Liver (tissue), 8 donors: ENCODE measurements at regions not wholly inside any gene's neighbourhood (a gene's known extent, or its start where the extent isn't known, plus 50 kb on each side); places are given as distances from the start of the nearest gene placed in this dataset.

Source experiments
- DNase-seq: peaks from one replicate; pipeline ENCODE4 v3.0.0-alpha.2; 2017; ENCODE audit warnings: low spot score
- H3K27ac ChIP-seq, 2 donors: one replicate each; pipeline ENCODE4 v1.7.0; 2013; ENCODE audit warnings: inconsistent platforms in 2 of 2, low read length in 2 of 2, control low read depth in 1 of 2, low read depth in 1 of 2, mild to moderate bottlenecking in 1 of 2
- H3K27me3 ChIP-seq, 4 donors: one replicate each; pipeline versions ENCODE4 v1.6.1 to v1.7.0; 2013; ENCODE audit warnings: low read length in 3 of 4, inconsistent platforms in 1 of 4, mild to moderate bottlenecking in 1 of 4, moderate library complexity in 1 of 4; ENCODE audit not compliant: control insufficient read depth in 4 of 4, insufficient read depth in 4 of 4
- H3K36me3 ChIP-seq, 4 donors: one replicate each; pipeline versions ENCODE4 v1.6.1 to v1.7.0; 2013; ENCODE audit warnings: low read length in 3 of 4, mild to moderate bottlenecking in 3 of 4, low read depth in 1 of 4, moderate library complexity in 1 of 4; ENCODE audit not compliant: control insufficient read depth in 4 of 4, insufficient read depth in 3 of 4
- H3K4me1 ChIP-seq, 4 donors: one replicate each; pipeline versions ENCODE4 v1.6.1 to v1.7.0; 2013; ENCODE audit warnings: low read length in 3 of 4, mild to moderate bottlenecking in 3 of 4, moderate library complexity in 1 of 4; ENCODE audit not compliant: control insufficient read depth in 4 of 4, insufficient read depth in 4 of 4
- H3K4me3 ChIP-seq, 3 donors: one replicate each; pipeline versions ENCODE4 v1.6.1 to v1.7.0; 2013; ENCODE audit warnings: low read length in 3 of 3, control low read depth in 1 of 3, low read depth in 1 of 3, mild to moderate bottlenecking in 1 of 3
- H3K9ac ChIP-seq, 2 donors: one replicate each; pipeline ENCODE4 v1.7.0; 2013; ENCODE audit warnings: low read length in 2 of 2, mild to moderate bottlenecking in 2 of 2, moderate library complexity in 2 of 2, control low read depth in 1 of 2, low read depth in 1 of 2
- H3K9me3 ChIP-seq, 4 donors: one replicate each; pipeline versions ENCODE4 v1.6.1 to v1.7.0; 2013; ENCODE audit warnings: low read length in 3 of 4; ENCODE audit not compliant: control insufficient read depth in 4 of 4
- EGR1 ChIP-seq, 2 donors: IDR thresholded peaks; 2 replicates each; pipeline ENCODE4 v1.6.1; 2016 to 2018; ENCODE audit warnings: antibody characterized with exemption in 2 of 2, low read depth in 2 of 2
- HNF4A ChIP-seq, 2 donors: conservative IDR thresholded peaks; 2 replicates each; pipeline ENCODE4 v1.6.1; 2016; ENCODE audit warnings: antibody characterized with exemption in 2 of 2, mild to moderate bottlenecking in 2 of 2
- JUND ChIP-seq, 2 donors: IDR thresholded peaks; 2 replicates each; pipeline ENCODE4 v1.6.1; 2016; ENCODE audit warnings: antibody characterized with exemption in 2 of 2
- NR2F2 ChIP-seq: IDR thresholded peaks from 2 replicates; pipeline ENCODE4 v1.6.1; 2016; ENCODE audit warnings: antibody characterized with exemption
- RAD21 ChIP-seq, 2 donors: IDR thresholded peaks; 2 replicates each; pipeline ENCODE4 v1.6.1; 2016; ENCODE audit warnings: antibody characterized with exemption in 2 of 2, mild to moderate bottlenecking in 2 of 2
- RXRA ChIP-seq, 2 donors: IDR thresholded peaks; 2 replicates each; pipeline ENCODE4 v1.6.1; 2017 to 2018; ENCODE audit warnings: antibody characterized with exemption in 2 of 2, mild to moderate bottlenecking in 1 of 2
- SP1 ChIP-seq: IDR thresholded peaks from 2 replicates; pipeline ENCODE4 v1.6.1; 2018; ENCODE audit warnings: antibody characterized with exemption, mild to moderate bottlenecking
- TAF1 ChIP-seq: conservative IDR thresholded peaks from 2 replicates; pipeline ENCODE4 v1.6.1; 2016; ENCODE audit warnings: antibody characterized with exemption, mild to moderate bottlenecking
- YY1 ChIP-seq: IDR thresholded peaks from 2 replicates; pipeline ENCODE4 v1.6.1; 2016; ENCODE audit warnings: antibody characterized with exemption, mild to moderate bottlenecking
- WGBS: extraction: QIAGEN DNeasy Blood & Tissue Kit; methylation state at CpG from one replicate; pipeline ENCODE4 v1.1.7; 2013; 5-methylcytosine and 5-hydroxymethylcytosine counted together
- TF ChIP-seq, protein P1 (sequence below): IDR thresholded peaks from 2 replicates; pipeline ENCODE4 v1.6.1; 2016; ENCODE audit warnings: antibody characterized with exemption
- TF ChIP-seq, protein P2 (sequence below): IDR thresholded peaks from 2 replicates; pipeline ENCODE4 v1.6.1; 2016; ENCODE audit warnings: antibody characterized with exemption
- TF ChIP-seq, protein P3 (sequence below): fragments of 150-350 bp; IDR thresholded peaks from 2 replicates; pipeline ENCODE4 v1.5.1; 2017; ENCODE audit warnings: improper control_type of control experiment, low read depth, low read length; ENCODE audit not compliant: missing input control
- TF ChIP-seq, protein P4 (sequence below): IDR thresholded peaks from 2 replicates; pipeline ENCODE4 v1.6.1; 2016; ENCODE audit warnings: antibody characterized with exemption, mild to moderate bottlenecking
- donor health status: healthy.
- donor health status: healthy.
- donor health status: healthy.
- donor health status: healthy.
- donor health status: healthy.

DNA sequence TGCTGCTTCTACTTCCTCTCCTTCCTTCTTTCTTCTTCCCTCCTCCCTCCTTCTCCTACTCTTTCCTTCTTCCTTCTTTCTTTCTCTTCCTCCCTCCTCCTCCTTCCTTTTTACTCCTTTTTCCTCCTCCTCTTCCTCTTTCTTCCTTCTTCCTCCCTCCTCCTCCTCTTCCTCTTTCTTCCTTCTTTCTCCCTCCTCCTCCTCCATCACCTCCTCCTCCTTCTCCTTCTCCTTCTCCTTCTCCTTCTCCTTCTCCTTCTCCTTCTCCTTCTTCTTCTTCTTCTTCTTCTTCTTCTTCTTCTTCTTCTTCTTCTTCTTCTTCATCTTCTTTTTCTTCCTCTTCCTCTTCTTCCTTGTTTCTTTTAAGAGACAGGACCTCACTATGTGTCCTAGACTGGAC, 224.0 kb downstream of the NR2F2 start (continued):
- TF ChIP-seq, protein P1, sequence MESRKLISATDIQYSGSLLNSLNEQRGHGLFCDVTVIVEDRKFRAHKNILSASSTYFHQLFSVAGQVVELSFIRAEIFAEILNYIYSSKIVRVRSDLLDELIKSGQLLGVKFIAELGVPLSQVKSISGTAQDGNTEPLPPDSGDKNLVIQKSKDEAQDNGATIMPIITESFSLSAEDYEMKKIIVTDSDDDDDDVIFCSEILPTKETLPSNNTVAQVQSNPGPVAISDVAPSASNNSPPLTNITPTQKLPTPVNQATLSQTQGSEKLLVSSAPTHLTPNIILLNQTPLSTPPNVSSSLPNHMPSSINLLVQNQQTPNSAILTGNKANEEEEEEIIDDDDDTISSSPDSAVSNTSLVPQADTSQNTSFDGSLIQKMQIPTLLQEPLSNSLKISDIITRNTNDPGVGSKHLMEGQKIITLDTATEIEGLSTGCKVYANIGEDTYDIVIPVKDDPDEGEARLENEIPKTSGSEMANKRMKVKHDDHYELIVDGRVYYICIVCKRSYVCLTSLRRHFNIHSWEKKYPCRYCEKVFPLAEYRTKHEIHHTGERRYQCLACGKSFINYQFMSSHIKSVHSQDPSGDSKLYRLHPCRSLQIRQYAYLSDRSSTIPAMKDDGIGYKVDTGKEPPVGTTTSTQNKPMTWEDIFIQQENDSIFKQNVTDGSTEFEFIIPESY, result no peak

DNA sequence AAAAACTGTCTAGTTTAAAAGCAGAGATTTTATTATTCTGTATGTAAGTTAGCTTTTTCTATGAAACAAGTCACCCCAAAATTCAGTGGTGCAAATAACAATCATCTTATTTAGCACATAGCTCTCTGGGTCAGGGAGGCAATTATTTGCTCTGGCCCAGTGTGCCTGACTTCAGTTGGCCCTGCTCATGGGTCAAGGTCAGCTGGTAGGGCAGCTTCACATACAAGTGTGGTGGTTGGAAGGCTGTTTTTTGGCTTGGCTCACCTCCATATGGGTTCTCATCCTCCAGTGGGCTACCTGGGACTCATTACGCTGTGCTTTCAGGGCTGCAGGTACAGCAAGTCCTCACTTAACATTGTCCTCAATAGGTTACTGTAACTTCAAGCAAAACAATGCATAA, 228.6 kb downstream of the NR2F2 start:
- Histone ChIP-seq H3K36me3 (no peaks in the 10 kb centered on the region), H3K27me3 (no peaks in the 10 kb centered on the region), H3K4me1 (peaks cover 0 to 20% (median 12%) of the 10 kb centered on the region in 4 donors), H3K9ac (no peak overlapping the region), H3K9me3 (no peaks in the 10 kb centered on the region), H3K4me3 (no peak overlapping the region), H3K27ac (no peak overlapping the region)
- WGBS, result 59% methylated on average over 1 of the region's 1 CpG
- TF ChIP-seq HNF4A (conservative IDR thresholded peaks at IDR 0.05), result peak; percentile 55 to 57
- TF ChIP-seq YY1, result no peak
- TF ChIP-seq EGR1 (IDR thresholded peaks at IDR 0.05; ENCODE audit: low read depth in 2 of 2), result no peak
- DNase-seq, result no peak

DNA sequence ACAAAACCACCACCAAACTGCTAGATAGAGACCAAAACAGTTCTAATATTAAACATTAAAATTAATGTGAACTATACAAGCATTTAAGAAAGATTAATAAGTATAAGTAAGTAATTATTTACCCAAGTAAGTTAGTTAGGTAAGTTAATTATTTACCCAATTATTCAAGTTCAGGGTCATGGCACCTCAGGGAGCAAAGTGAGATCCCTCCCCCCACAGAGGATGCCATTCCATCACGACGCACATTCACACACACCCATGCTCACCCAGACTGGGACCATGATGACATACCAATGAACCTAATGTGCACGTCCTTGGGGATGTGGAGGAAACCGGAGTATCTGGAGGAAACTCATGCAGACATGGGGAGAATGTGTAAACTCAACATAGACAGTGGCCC, 229.1 kb downstream of the NR2F2 start:
- H3K27ac ChIP-seq, result no peak overlapping the region
- no peaks in the 10 kb centered on the region for H3K36me3 ChIP-seq
- WGBS, result 38% methylated on average over 4 of the region's 4 CpGs
- no peak for DNase-seq
- TF ChIP-seq EGR1 (IDR thresholded peaks at IDR 0.05; ENCODE audit: low read depth in 2 of 2), result no peak
- no peak for TF ChIP-seq JUND (IDR thresholded peaks at IDR 0.05)
- TF ChIP-seq, protein P2, sequence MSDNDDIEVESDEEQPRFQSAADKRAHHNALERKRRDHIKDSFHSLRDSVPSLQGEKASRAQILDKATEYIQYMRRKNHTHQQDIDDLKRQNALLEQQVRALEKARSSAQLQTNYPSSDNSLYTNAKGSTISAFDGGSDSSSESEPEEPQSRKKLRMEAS, result no peak
- TF ChIP-seq, protein P3, sequence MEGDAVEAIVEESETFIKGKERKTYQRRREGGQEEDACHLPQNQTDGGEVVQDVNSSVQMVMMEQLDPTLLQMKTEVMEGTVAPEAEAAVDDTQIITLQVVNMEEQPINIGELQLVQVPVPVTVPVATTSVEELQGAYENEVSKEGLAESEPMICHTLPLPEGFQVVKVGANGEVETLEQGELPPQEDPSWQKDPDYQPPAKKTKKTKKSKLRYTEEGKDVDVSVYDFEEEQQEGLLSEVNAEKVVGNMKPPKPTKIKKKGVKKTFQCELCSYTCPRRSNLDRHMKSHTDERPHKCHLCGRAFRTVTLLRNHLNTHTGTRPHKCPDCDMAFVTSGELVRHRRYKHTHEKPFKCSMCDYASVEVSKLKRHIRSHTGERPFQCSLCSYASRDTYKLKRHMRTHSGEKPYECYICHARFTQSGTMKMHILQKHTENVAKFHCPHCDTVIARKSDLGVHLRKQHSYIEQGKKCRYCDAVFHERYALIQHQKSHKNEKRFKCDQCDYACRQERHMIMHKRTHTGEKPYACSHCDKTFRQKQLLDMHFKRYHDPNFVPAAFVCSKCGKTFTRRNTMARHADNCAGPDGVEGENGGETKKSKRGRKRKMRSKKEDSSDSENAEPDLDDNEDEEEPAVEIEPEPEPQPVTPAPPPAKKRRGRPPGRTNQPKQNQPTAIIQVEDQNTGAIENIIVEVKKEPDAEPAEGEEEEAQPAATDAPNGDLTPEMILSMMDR, result no peak
- TF ChIP-seq RAD21 (IDR thresholded peaks at IDR 0.05), result no peak
- TF ChIP-seq TAF1, result no peak
- TF ChIP-seq NR2F2, result no peak
- TF ChIP-seq HNF4A (conservative IDR thresholded peaks at IDR 0.05), result no peak
- no peak for TF ChIP-seq YY1
- TF ChIP-seq, protein P4, sequence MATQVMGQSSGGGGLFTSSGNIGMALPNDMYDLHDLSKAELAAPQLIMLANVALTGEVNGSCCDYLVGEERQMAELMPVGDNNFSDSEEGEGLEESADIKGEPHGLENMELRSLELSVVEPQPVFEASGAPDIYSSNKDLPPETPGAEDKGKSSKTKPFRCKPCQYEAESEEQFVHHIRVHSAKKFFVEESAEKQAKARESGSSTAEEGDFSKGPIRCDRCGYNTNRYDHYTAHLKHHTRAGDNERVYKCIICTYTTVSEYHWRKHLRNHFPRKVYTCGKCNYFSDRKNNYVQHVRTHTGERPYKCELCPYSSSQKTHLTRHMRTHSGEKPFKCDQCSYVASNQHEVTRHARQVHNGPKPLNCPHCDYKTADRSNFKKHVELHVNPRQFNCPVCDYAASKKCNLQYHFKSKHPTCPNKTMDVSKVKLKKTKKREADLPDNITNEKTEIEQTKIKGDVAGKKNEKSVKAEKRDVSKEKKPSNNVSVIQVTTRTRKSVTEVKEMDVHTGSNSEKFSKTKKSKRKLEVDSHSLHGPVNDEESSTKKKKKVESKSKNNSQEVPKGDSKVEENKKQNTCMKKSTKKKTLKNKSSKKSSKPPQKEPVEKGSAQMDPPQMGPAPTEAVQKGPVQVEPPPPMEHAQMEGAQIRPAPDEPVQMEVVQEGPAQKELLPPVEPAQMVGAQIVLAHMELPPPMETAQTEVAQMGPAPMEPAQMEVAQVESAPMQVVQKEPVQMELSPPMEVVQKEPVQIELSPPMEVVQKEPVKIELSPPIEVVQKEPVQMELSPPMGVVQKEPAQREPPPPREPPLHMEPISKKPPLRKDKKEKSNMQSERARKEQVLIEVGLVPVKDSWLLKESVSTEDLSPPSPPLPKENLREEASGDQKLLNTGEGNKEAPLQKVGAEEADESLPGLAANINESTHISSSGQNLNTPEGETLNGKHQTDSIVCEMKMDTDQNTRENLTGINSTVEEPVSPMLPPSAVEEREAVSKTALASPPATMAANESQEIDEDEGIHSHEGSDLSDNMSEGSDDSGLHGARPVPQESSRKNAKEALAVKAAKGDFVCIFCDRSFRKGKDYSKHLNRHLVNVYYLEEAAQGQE, result no peak
- no peak for TF ChIP-seq RXRA (IDR thresholded peaks at IDR 0.05)
- TF ChIP-seq SP1, result no peak
- no peaks in the 10 kb centered on the region for H3K9me3 ChIP-seq
- H3K4me3 ChIP-seq, result no peak overlapping the region
- H3K9ac ChIP-seq, result no peak overlapping the region
- no peaks in the 10 kb centered on the region for H3K27me3 ChIP-seq
- H3K4me1 ChIP-seq, result peaks cover 0 to 20% (median 12%) of the 10 kb centered on the region in 4 donors
